Neutrophil (primary cell): ENCODE measurements at regions not wholly inside any gene's neighbourhood (a gene's known extent, or its start where the extent isn't known, plus 50 kb on each side); places are given as distances from the start of the nearest gene placed in this dataset.

ENCODE experiments used
- H3K27ac ChIP-seq: fragments of 200-600 bp; sonication (generic); 2 replicates; pipeline ENCODE4 v1.5.1; 2016; ENCODE audit warnings: mild to moderate bottlenecking, moderate library complexity
- H3K27me3 ChIP-seq: fragments of 200-600 bp; sonication (generic); 2 replicates; pipeline ENCODE4 v1.6.0; 2016; ENCODE audit warnings: mild to moderate bottlenecking
- H3K36me3 ChIP-seq: fragments of 200-600 bp; sonication (generic); 2 replicates; pipeline ENCODE4 v1.5.1; 2017
- H3K4me1 ChIP-seq, 2 experiments: fragments of 200-600 bp in 1 of 2; sonication (generic) in 1 of 2; 1 replicate in 1 of 2; 2 replicates in 1 of 2; pipeline versions ENCODE4 v1.5.1 to v1.6.1; 2013 to 2016; ENCODE audit warnings: low read depth in 1 of 2, low read length in 1 of 2, mild to moderate bottlenecking in 1 of 2, moderate library complexity in 1 of 2; ENCODE audit not compliant: control insufficient read depth in 1 of 2, insufficient read depth in 1 of 2
- H3K4me3 ChIP-seq, 2 experiments: fragments of 200-600 bp in 1 of 2; sonication (generic) in 1 of 2; 1 replicate in 1 of 2; 2 replicates in 1 of 2; pipeline ENCODE4 v1.5.1; 2013 to 2016; ENCODE audit warnings: low read depth in 1 of 2, low read length in 1 of 2, mild to moderate bottlenecking in 1 of 2, moderate library complexity in 1 of 2
- H3K9me3 ChIP-seq: fragments of 200-600 bp; sonication (generic); 2 replicates; pipeline ENCODE4 v1.5.1; 2016
- CTCF ChIP-seq: fragments of 200-600 bp; sonication (generic); IDR thresholded peaks from 2 replicates; pipeline ENCODE4 v1.5.1; 2016; ENCODE audit warnings: antibody characterized with exemption

- H3K36me3 ChIP-seq, result no peaks in the 10 kb centered on the region
- TF ChIP-seq CTCF, result no peak
- H3K4me3 ChIP-seq, result no peak overlapping the region
- H3K4me1 ChIP-seq, result no peaks in the 10 kb centered on the region
- H3K9me3 ChIP-seq, result no peaks in the 10 kb centered on the region
- no peaks in the 10 kb centered on the region for H3K27me3 ChIP-seq
- H3K27ac ChIP-seq, result no peak overlapping the region
Observed at GRCh38 chr9:93893899-93894690, 61.1 kb downstream of the BARX1 start.

DNA sequence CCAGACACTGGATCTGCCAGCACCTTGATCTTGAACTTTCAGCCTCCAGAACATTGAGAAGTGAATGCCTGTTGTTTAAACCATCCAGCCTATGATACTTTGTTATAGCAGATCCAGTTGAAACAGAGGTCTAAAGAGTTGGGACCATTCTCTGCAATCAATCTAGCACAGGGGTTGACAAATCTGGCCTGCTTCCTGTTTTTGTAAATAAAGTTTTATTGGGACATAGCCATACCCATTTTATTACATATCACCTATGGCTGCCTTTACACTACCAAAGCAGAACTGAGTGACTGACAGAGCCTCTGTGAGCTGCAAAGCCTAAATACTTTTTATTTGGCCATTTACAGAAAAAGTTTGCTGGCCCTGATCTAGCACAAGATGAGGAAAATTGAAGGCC is 62.0 kb downstream of the BARX1 start:
- Histone ChIP-seq H3K36me3 (no peaks in the 10 kb centered on the region), H3K4me1 (no peaks in the 10 kb centered on the region), H3K9me3 (no peaks in the 10 kb centered on the region), H3K27me3 (no peaks in the 10 kb centered on the region), H3K27ac (no peak overlapping the region), H3K4me3 (no peak overlapping the region)
- no peak for TF ChIP-seq CTCF

DNA sequence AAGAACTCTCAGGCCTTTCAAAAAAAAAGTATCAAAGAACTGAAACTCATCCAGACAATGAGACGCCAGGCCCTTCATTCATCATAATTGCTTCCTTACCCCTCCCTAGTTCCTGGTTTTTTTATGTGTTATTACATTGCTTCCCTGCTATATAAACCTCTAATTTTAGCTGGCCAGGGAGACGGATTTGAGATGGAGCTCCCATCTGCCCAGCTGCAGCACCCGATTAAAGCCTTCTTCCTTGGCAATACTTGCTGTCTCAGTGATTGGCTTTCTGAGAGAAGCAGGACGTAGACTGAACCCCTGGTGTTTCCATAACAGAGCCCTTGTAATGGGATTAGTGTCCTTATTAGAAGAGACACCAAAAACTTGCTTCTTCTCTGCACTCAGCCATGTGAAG is 62.4 kb downstream of the BARX1 start:
- Histone ChIP-seq H3K4me3 (no peak overlapping the region), H3K9me3 (no peaks in the 10 kb centered on the region), H3K4me1 (no peaks in the 10 kb centered on the region), H3K27ac (no peak overlapping the region), H3K27me3 (no peaks in the 10 kb centered on the region), H3K36me3 (no peaks in the 10 kb centered on the region)
- no peak for TF ChIP-seq CTCF

DNA sequence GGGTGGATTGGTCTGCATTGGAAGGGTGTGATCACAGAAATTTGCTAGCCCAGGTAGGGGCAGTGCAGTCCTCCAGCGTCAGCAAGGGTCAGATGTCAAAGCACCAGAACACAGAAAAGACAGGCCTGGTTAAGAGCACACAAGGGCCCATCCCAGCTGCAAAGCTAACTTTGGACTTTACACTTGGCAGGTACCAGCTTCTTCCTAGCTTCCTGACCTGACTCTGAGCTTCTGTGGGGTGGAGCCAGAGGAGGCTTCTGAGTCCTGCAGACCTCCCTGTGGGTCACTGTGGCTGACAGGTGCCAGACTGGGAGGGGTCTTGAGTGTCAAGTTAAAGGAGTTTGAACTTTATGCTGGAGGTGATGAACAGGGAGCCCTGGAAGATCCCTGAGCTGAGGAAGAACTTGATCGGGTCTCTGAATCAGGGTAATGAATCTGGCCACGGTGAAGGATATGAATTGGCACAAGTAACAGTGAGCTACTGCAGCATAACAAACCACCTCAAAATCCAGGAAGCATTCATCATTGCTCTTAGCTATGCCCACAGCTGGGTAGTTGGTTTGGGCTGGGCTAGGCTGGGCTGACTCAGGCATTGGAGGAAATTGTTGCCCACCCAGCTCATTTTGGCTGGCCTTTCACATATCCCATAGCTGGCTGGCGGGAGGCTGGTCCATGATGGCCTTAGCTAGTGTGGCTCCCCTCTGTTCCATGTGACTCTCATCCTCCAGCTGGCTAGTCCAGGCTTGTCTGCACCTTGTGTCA is 63.4 kb downstream of the BARX1 start:
- H3K4me1 ChIP-seq, result no peaks in the 10 kb centered on the region
- H3K27ac ChIP-seq, result no peak overlapping the region
- no peak overlapping the region for H3K4me3 ChIP-seq
- H3K9me3 ChIP-seq, result no peaks in the 10 kb centered on the region
- H3K27me3 ChIP-seq, result no peaks in the 10 kb centered on the region
- no peaks in the 10 kb centered on the region for H3K36me3 ChIP-seq
- no peak for TF ChIP-seq CTCF

GRCh38 chr9:93891050-93891449 is 64.1 kb downstream of the BARX1 start:
- no peak overlapping the region for H3K27ac ChIP-seq
- H3K4me3 ChIP-seq, result no peak overlapping the region
- H3K9me3 ChIP-seq, result no peaks in the 10 kb centered on the region
- TF ChIP-seq CTCF, result no peak
- H3K4me1 ChIP-seq, result no peaks in the 10 kb centered on the region
- no peaks in the 10 kb centered on the region for H3K36me3 ChIP-seq
- H3K27me3 ChIP-seq, result peaks cover 2% of the 10 kb centered on the region
